ENCODE measurements at regions not wholly inside any gene's neighbourhood (a gene's known extent, or its start where the extent isn't known, plus 50 kb on each side); places are given as distances from the start of the nearest gene placed in this dataset.

- TF ChIP-seq CTCF (IDR thresholded peaks at IDR 0.05; ENCODE audit: control extremely low read depth in 1 of 3, insufficient read depth in 1 of 3, low read depth in 1 of 3, low read length in 3 of 3) (no peak), E2F6 (IDR thresholded peaks at IDR 0.05) (no peak), EZH2 (IDR thresholded peaks at IDR 0.05; ENCODE audit: low read depth, low read length, severe bottlenecking) (no peak), TEAD4 (IDR thresholded peaks at IDR 0.05; ENCODE audit: low read depth, low read length) (no peak), JUN (IDR thresholded peaks at IDR 0.05; ENCODE audit: low read depth, low read length) (no peak), POLR2A (IDR thresholded peaks at IDR 0.05; ENCODE audit: control extremely low read depth in 1 of 2, low read depth in 2 of 2, low read length in 2 of 2) (no peak), POLR2AphosphoS5 (IDR thresholded peaks at IDR 0.05; ENCODE audit: low read depth, low read length) (no peak), SIX5 (IDR thresholded peaks at IDR 0.05; ENCODE audit: low read depth, low read length) (no peak), ZNF274 (IDR thresholded peaks at IDR 0.05; ENCODE audit: borderline replicate concordance, extremely low read depth, low read length) (no peak), ATF2 (IDR thresholded peaks at IDR 0.05; ENCODE audit: low read length) (no peak), CREB1 (IDR thresholded peaks at IDR 0.05) (no peak), ATF3 (IDR thresholded peaks at IDR 0.05; ENCODE audit: insufficient read depth, low read depth, low read length) (no peak), SRF (IDR thresholded peaks at IDR 0.05; ENCODE audit: low read depth, low read length) (no peak)
Observed at GRCh38 chr3:869269-869668, 223.6 kb upstream of the CNTN6 start.

Data from H1 (cell line).